Esophagus squamous epithelium (tissue), 4 donors: ENCODE measurements at regions not wholly inside any gene's neighbourhood (a gene's known extent, or its start where the extent isn't known, plus 50 kb on each side); places are given as distances from the start of the nearest gene placed in this dataset.

Source experiments
- POLR2A ChIP-seq, 4 donors: fragments of 450-650 bp; IDR thresholded peaks; one replicate each; pipeline ENCODE4 v1.6.1; 2017; ENCODE audit warnings: antibody characterized with exemption in 4 of 4, mild to moderate bottlenecking in 4 of 4, moderate library complexity in 3 of 4
- TF ChIP-seq, protein P1 (sequence below), 6 experiments: fragments of 450-650 bp in 4 of 6; fragments of 200-600 bp in 2 of 6; sonication (generic) in 2 of 6; IDR thresholded peaks; one replicate each; pipeline ENCODE4 v1.5.1; 2016 to 2019; ENCODE audit warnings: antibody characterized with exemption in 6 of 6, mild to moderate bottlenecking in 4 of 6, moderate library complexity in 4 of 6

- TF ChIP-seq, protein P1, sequence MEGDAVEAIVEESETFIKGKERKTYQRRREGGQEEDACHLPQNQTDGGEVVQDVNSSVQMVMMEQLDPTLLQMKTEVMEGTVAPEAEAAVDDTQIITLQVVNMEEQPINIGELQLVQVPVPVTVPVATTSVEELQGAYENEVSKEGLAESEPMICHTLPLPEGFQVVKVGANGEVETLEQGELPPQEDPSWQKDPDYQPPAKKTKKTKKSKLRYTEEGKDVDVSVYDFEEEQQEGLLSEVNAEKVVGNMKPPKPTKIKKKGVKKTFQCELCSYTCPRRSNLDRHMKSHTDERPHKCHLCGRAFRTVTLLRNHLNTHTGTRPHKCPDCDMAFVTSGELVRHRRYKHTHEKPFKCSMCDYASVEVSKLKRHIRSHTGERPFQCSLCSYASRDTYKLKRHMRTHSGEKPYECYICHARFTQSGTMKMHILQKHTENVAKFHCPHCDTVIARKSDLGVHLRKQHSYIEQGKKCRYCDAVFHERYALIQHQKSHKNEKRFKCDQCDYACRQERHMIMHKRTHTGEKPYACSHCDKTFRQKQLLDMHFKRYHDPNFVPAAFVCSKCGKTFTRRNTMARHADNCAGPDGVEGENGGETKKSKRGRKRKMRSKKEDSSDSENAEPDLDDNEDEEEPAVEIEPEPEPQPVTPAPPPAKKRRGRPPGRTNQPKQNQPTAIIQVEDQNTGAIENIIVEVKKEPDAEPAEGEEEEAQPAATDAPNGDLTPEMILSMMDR (IDR thresholded peaks at IDR 0.05): no peak
- no peak for TF ChIP-seq POLR2A (IDR thresholded peaks at IDR 0.05)
Measured at GRCh38 chr2:147260241-147260640, 584.6 kb upstream of the ACVR2A start.
